ENCODE measurements at regions not wholly inside any gene's neighbourhood (a gene's known extent, or its start where the extent isn't known, plus 50 kb on each side); places are given as distances from the start of the nearest gene placed in this dataset.

DNA sequence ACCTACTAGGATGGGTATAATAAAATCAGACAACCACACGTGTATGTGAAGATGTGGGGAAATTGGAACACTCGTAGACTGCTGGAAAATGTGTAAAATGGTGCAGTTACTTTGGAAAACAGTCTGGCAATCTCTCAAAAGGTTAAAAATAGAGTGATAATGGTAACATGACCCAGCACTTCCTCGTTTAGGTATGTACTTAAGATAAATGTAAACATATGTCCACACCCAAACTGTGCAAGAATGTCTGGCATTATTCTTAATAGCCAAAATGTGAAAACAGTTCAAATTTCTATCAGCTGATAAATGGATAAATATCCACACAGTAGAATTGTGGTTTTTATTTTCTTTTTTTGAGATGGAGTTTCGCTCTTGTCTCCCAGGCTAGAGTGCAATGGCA lies 272.8 kb downstream of the ZNF248 start:
- peaks cover 78 to 87% of the 10 kb centered on the region in 2 experiments for H3K9me3 Mint-ChIP-seq

More for the DNA sequence above, 272.8 kb downstream of the ZNF248 start:
- no peaks in the 10 kb centered on the region for H3K4me1 ChIP-seq (ENCODE audit: insufficient read depth, low read length)
- no peak overlapping the region for H3K56ac ChIP-seq (ENCODE audit: insufficient read length, low read depth, low read length)
- Mint-ChIP-seq H3K27ac (no peak overlapping the region), H3K4me1 (no peaks in the 10 kb centered on the region), H3K4me3 (no peak overlapping the region), H3K36me3 (ENCODE audit: insufficient read depth in 1 of 3, low read depth in 3 of 3) (peaks cover 11 to 18% (median 12%) of the 10 kb centered on the region in 3 experiments; a peak in 6 of 7 replicates), H3K27me3 (ENCODE audit: low read depth) (no peaks in the 10 kb centered on the region; the same call in 1 of the 2 replicates)
- no peak overlapping the region for H3K14ac ChIP-seq (ENCODE audit: insufficient read depth, low read length)
- no peak overlapping the region for H3T11ph ChIP-seq (ENCODE audit: low read length)
- H2BK120ac ChIP-seq (ENCODE audit: low read depth, low read length, poor library complexity, severe bottlenecking), result no peak overlapping the region
- H3K4me2 ChIP-seq (ENCODE audit: insufficient read depth, insufficient read length, low read length), result no peak overlapping the region
- H3K79me2 ChIP-seq (ENCODE audit: insufficient read depth, low read length), result no peaks in the 10 kb centered on the region
- no peak overlapping the region for H3K23ac ChIP-seq (ENCODE audit: insufficient read length, low read depth, low read length)
- no peak overlapping the region for H2AK5ac ChIP-seq (ENCODE audit: insufficient read length, low read length)
- no peak overlapping the region for H4K5ac ChIP-seq (ENCODE audit: insufficient read length, low read depth, low read length)
- H4K91ac ChIP-seq (ENCODE audit: insufficient read length, low read depth, low read length), result no peak overlapping the region
- TF ChIP-seq, protein P1, sequence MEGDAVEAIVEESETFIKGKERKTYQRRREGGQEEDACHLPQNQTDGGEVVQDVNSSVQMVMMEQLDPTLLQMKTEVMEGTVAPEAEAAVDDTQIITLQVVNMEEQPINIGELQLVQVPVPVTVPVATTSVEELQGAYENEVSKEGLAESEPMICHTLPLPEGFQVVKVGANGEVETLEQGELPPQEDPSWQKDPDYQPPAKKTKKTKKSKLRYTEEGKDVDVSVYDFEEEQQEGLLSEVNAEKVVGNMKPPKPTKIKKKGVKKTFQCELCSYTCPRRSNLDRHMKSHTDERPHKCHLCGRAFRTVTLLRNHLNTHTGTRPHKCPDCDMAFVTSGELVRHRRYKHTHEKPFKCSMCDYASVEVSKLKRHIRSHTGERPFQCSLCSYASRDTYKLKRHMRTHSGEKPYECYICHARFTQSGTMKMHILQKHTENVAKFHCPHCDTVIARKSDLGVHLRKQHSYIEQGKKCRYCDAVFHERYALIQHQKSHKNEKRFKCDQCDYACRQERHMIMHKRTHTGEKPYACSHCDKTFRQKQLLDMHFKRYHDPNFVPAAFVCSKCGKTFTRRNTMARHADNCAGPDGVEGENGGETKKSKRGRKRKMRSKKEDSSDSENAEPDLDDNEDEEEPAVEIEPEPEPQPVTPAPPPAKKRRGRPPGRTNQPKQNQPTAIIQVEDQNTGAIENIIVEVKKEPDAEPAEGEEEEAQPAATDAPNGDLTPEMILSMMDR (conservative IDR thresholded peaks at IDR 0.05), result no peak
- H4K8ac ChIP-seq (replicated peaks; ENCODE audit: insufficient read length, low read depth, low read length), result no peak overlapping the region
- no peak overlapping the region for H3K9ac ChIP-seq (ENCODE audit: extremely low read depth, insufficient read length, low read length)
- no peaks in the 10 kb centered on the region for H3K23me2 ChIP-seq (ENCODE audit: insufficient read length, low read depth, low read length, poor library complexity, severe bottlenecking)
- no peak overlapping the region for H2BK12ac ChIP-seq (ENCODE audit: insufficient read length, low read depth, low read length)
- no peak overlapping the region for H2BK5ac ChIP-seq (ENCODE audit: insufficient read length, low read length)
- H3K4ac ChIP-seq (ENCODE audit: low read depth, low read length), result no peak overlapping the region
- no peak overlapping the region for H2AFZ ChIP-seq (ENCODE audit: low read length)
- no peak for DNase-seq
- H3K27me3 ChIP-seq (ENCODE audit: insufficient read depth, low read length), result no peaks in the 10 kb centered on the region
- no CpG with 5 or more reads among the region's 4 CpGs for WGBS (ENCODE audit: extremely low coverage, insufficient read length, low lambda C conversion rate)
- no peak overlapping the region for H3K18ac ChIP-seq (ENCODE audit: insufficient read length, low read depth, low read length)
- no peak overlapping the region for H2BK15ac ChIP-seq (ENCODE audit: low read depth, low read length)
- H3K9me3 ChIP-seq (ENCODE audit: control insufficient read depth, low read depth, low read length), result no peaks in the 10 kb centered on the region
- no peak overlapping the region for H2BK20ac ChIP-seq (ENCODE audit: low read depth, low read length, poor library complexity, severe bottlenecking)
- H3K79me1 ChIP-seq (ENCODE audit: insufficient read depth, low read depth, low read length, poor library complexity, severe bottlenecking), result no peaks in the 10 kb centered on the region
- no peak overlapping the region for H3K27ac ChIP-seq (ENCODE audit: insufficient read length, low read depth, low read length)
- H4K20me1 ChIP-seq (ENCODE audit: control insufficient read depth, insufficient read depth, insufficient read length), result no peaks in the 10 kb centered on the region

All from H9 (cell line).